ENCODE measurements at regions not wholly inside any gene's neighbourhood (a gene's known extent, or its start where the extent isn't known, plus 50 kb on each side); places are given as distances from the start of the nearest gene placed in this dataset.

DNA sequence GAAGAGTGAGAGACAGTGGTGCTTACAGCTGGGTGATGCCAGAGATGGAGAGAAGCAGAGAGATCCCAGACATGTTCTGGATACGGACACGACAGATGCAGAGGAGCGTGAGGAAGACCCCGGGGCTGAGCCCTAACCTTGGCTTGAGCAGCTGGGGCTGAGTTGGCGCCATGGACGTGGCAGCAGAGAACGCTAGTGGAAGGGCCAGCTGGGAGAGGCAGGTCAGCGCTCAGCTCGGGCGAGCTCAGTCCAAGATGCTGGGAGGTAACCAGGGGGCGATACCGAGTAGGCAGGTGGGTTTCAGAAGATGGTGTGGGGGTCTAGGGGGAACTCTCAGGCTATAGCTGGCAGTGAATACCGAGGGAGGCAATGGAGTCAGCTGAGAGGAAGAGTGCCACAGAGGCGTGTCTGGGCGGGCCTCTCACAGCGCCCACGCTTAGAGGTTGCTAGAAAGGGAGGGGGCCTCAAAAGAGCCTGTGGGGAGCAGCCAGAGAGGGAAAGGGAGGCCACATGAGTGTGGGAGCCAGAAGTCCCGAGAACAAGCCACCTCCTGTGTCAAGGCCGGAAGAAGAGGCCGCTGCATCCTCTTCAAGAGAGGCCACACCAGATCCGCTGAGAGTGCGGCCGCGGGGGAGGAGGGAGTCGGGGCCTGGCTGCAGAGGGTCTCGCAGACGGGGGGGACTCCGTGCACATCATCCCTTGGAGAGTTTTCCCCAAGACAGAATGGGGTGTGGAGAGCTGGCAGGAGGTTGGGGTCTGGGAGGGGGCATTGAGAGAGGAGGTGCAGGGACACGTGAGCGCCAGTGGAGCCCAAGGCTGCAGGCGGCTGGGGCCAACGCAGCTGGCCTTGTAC is 57.0 kb upstream of the DIO3 start:
- no peak for DNase-seq (ENCODE audit: low read depth)

DNA sequence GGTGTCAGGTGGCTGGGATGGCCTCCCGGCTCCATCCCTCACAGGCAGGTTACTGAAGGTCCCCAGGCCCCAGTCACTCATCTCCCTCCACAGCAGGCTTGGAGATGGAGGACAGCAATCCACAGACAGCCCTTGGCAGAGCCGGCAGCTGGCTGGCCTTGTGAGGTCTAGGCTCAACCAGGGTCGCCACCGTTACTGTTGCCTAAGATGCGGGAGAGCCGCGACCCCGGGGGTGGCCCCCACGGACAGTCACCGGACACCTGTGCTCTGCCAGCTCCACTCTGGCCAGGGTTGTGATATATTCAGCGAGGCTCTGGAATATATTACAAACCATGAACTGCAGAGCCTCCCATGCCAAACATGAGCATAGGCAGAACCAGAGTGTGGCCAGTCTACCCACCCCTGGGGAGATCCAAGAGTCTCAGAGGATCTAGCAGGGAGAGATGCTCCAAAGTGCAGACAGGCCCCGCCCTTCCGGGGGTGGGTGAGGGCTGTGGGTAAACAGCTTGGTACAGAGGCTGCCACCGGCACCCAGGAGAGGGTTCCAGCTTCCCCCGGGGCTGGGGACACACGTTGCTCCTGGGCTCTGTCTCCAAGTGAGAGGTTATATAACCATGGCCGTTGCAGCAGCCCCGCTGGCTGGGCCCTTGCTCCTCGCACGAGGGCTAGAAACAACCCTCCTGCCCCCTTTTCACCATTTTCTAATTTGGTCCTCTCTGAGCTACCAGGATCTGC is 55.9 kb upstream of the DIO3 start:
- no peak for DNase-seq (ENCODE audit: low read depth)

DNA sequence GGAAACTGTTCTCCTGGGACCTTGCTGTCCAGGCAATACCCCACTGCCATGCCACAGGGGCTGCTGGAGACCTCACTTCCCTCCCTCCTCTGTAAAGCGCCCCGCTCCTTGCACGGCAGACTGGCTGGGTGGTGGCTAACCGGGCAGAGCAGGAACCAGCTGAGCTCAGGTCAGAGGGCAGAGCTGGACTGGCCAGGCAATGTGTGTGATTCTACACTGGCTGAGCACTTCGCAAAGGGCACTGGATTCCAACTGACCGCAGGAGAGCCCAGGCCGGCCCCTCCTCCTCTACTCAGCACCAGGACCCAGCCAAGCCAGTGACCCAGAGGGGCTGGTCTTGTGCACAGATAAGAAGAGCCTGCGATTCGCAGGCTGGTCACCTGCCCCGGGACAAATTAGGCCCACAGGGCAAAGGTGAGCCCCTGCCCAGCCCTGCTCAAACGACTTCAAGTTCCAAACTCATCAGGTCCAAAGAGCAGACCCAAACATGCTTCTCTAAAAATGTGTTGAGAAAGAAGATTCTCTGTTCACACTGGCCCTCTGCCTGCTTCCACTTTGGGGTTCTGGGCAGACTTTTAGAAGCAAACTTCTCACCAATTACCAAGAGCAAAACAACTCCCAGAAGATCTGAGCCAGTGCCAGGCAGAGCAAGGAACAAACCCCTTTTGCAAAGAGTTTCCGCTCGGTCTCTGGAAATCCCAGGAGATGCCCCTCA is 54.9 kb upstream of the DIO3 start:
- no peak for DNase-seq (ENCODE audit: low read depth)

DNA sequence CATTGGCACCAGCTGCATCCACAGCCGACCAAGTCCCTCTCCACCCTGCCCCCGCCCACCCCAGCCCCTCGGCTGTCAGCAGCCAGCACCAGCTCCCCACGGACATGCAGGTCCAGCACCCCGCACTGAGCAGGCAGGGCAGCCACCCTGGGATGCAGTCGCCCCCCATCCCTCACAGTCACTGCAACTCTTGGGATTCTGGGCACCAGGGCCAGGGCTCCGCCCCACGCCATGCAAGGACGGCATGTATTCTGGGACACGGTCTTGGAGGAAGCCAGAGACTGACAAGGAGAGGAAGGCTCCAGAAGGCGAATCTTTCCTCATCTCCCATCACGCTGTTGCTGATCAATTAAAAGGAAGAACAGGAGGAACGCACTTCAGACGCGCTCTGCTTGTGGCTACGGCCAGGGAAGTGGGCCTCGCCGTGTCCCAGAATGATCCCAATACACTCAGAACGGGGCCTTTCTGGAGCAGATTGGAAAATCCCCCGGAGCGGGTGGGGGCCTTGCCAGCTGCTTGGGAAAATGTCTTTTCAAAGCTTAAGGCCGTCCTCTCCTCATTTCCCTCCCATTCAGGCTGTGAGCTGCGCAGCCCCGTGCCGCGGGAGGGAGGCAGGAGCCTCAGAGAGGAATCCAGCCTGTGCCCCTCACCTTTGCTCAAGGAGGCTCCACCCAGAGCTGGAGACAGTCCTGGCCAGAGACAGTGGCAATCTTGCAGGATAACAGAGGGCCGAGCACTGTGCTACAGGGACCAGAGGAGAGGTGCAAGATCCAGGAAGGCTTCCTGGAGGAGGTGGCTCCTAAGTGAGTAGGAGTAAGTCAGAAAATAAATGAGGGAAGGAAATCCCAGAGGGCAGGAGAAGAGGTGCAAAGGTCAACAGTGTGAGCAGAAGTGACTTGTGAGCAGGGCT is 54.1 kb upstream of the DIO3 start:
- no peak for DNase-seq (ENCODE audit: low read depth)

DNA sequence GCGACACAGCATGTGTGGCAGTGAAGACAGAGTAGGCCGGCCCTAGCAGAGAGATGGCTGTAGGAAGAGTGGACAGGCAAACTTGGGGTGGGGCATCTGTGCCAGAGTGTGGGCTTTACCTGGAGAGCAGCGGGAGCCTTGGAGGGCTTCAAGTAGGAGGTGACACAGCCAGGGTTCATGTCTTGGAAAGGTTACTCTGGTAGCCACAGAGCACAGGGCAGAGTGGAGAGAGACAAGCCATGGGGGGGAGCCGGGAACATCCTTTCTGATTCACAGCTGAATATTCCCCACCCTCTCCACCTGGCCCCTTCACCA is 53.5 kb upstream of the DIO3 start:
- no peak for DNase-seq (ENCODE audit: low read depth)

DNA sequence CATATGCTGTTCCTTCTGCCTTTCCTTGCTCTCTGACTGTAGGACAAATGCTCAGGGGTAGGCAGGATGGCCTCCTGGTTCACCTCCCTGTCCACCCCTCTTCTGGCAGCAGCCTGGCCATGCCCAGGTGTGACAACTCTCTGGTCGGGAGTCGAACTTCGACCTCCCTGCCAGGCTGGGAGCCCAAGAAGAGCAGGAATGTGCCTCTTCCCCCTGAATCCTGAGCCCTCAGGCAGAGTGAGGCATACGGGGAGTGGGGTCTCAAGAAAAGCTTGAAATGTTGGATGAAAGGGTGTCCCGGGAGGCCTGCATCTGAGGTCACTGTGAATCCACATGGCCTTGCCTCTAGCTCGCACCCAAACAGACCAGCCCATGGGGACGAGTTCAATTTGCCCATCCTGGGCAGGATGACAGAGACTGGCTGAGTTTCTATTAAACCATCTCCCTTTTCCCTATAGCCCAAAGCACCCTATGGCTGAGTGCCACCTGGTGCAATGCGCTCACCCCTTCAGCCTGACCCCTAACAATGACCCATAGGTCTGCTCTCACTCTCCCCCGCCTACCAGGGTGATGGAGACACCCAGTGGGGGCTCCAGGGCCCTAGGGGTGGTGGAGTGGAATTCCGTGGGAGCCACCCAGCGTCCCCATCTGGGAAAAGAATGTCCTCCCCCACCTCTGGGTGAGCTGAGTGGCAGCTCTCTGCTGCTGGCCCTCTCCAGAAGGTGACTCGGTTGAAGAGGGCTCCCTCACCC is 52.9 kb upstream of the DIO3 start:
- no peak for DNase-seq (ENCODE audit: low read depth)

DNA sequence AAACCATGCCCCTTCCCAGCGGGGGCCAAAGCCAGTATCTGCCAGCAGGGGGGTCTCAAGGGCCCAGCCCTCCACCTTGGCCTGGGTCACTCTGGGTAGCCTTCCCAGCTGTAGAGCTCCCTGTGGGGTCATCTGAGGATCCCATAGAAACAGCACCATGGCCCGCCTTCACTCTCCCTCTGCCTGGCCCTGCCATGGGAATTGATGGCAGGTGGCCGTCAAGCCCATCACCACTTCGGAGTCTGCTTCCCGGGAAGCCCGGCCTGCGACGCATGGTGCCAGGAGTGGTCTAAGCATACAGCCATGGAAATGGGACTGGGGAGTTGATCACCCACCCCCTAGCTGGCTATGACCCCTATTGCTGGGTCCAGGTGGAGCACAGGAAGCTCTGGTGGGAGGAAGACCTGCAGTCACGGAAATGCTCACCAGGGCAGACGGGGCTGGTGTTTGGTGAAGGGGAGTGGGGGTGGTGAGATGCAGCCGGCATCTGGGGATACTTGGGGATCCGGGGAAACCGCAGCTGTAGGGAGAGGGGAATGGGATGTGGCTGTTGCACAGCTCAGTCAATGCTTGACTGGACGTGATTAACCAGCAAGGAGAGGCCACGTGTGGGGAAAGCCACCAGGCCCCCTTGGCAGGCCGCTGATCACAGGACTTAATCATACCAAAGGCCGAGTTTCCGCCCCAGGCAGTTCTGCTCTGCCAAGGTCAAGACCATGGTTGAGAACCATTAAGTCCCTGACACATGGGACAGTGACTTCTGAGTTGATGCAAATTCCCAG is 52.2 kb upstream of the DIO3 start:
- no peak for DNase-seq (ENCODE audit: low read depth)

DNA sequence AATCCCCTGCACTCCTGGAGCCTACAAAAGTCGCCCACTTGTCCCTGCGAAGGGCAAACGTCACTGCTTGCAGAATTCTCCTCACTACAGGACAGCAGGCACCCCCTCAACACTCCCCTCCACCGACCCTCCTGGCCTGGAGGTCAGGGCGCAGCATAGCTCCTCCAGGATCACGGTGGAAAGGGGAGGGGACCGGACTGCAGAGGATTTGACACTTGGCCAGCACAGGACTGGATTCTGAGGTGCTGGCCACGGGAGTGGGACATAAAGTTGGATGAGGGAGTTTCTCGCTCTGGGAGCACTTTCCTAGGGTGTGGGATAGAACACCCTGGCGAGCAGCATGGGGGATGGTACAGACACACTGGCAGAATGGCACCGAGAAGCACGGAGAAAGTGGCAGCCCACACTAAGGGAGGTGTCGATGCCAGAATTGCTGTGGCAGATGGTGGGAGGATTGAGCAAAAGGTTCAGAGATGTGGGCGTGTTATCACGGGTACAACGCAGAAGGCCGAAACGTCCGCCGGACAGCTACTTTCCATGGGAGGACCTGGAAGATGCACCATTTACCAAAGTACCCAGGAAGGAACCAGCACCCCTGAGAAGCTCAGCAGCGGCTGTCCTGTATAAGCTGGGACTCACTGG is 51.4 kb upstream of the DIO3 start:
- DNase-seq (ENCODE audit: low read depth) = no peak

DNA sequence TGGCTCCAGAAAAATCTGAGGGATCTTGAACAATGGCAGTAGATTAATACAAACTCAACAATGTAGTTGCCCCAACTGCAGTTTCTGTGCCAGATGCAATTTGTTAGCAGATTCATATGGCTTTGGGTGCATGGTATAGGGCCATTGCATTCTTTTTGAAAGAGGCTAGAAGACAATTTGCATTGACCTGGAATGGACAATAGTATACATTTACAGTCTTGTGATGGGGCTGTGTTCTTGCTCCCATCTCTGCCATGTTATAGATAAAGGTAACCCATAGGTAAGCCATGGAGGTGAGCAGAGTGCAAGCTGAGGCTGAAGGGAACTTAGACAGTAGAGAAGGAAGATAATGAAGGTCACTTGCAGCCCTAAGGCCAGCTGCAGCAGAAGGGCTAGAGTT is 50.1 kb upstream of the DIO3 start:
- no peak for DNase-seq (ENCODE audit: low read depth)
